ENCODE measurements at regions not wholly inside any gene's neighbourhood (a gene's known extent, or its start where the extent isn't known, plus 50 kb on each side); places are given as distances from the start of the nearest gene placed in this dataset.

DNA sequence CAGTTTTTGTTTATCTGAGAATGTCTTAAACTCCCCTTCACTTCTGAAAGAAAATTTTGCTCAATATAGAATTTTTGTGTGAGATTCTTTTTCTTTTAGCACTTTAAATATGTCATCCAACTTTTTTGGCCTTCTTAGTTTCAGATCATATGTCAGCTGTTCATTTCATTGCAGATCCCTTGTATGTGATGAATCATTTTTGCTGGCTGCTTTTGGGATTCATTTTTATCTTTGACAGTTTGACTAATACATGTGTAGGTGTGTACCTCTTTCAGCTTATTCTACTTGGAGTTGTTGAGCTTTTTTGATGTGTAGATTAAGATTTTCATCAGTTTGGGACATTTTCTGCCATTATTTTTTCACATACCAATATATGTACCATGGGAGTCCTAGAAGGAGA lies 156.8 kb downstream of the FASLG start:
- no peak for ATAC-seq
- TF ChIP-seq, protein P1, sequence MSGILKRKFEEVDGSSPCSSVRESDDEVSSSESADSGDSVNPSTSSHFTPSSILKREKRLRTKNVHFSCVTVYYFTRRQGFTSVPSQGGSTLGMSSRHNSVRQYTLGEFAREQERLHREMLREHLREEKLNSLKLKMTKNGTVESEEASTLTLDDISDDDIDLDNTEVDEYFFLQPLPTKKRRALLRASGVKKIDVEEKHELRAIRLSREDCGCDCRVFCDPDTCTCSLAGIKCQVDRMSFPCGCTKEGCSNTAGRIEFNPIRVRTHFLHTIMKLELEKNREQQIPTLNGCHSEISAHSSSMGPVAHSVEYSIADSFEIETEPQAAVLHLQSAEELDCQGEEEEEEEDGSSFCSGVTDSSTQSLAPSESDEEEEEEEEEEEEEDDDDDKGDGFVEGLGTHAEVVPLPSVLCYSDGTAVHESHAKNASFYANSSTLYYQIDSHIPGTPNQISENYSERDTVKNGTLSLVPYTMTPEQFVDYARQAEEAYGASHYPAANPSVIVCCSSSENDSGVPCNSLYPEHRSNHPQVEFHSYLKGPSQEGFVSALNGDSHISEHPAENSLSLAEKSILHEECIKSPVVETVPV (CRISPR knock-in tag; IDR thresholded peaks at IDR 0.05), result no peak
- no peak for TF ChIP-seq TCF4 (CRISPR knock-in tag; IDR thresholded peaks at IDR 0.05; ENCODE audit: borderline replicate concordance)
- no peak for TF ChIP-seq ARNTL (CRISPR knock-in tag; IDR thresholded peaks at IDR 0.05; ENCODE audit: borderline replicate concordance, low read depth)
- TF ChIP-seq, protein P2, sequence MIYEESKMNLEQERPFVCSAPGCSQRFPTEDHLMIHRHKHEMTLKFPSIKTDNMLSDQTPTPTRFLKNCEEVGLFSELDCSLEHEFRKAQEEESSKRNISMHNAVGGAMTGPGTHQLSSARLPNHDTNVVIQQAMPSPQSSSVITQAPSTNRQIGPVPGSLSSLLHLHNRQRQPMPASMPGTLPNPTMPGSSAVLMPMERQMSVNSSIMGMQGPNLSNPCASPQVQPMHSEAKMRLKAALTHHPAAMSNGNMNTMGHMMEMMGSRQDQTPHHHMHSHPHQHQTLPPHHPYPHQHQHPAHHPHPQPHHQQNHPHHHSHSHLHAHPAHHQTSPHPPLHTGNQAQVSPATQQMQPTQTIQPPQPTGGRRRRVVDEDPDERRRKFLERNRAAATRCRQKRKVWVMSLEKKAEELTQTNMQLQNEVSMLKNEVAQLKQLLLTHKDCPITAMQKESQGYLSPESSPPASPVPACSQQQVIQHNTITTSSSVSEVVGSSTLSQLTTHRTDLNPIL (CRISPR knock-in tag; IDR thresholded peaks at IDR 0.05; ENCODE audit: low read depth), result no peak
- TF ChIP-seq ISL1 (CRISPR knock-in tag; IDR thresholded peaks at IDR 0.05), result no peak
- TF ChIP-seq, protein P3, sequence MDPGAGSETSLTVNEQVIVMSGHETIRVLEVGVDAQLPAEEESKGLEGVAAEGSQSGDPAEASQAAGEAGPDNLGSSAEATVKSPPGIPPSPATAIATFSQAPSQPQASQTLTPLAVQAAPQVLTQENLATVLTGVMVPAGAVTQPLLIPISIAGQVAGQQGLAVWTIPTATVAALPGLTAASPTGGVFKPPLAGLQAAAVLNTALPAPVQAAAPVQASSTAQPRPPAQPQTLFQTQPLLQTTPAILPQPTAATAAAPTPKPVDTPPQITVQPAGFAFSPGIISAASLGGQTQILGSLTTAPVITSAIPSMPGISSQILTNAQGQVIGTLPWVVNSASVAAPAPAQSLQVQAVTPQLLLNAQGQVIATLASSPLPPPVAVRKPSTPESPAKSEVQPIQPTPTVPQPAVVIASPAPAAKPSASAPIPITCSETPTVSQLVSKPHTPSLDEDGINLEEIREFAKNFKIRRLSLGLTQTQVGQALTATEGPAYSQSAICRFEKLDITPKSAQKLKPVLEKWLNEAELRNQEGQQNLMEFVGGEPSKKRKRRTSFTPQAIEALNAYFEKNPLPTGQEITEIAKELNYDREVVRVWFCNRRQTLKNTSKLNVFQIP (CRISPR knock-in tag; IDR thresholded peaks at IDR 0.05; ENCODE audit: borderline replicate concordance, low read depth), result no peak
- no peak for TF ChIP-seq ZC3H10 (CRISPR knock-in tag; IDR thresholded peaks at IDR 0.05)
- TF ChIP-seq RARB (CRISPR knock-in tag; IDR thresholded peaks at IDR 0.05), result no peak
- TF ChIP-seq OSR1 (CRISPR knock-in tag; IDR thresholded peaks at IDR 0.05), result no peak
- TF ChIP-seq ZFP30 (CRISPR knock-in tag; IDR thresholded peaks at IDR 0.05), result no peak

DNA sequence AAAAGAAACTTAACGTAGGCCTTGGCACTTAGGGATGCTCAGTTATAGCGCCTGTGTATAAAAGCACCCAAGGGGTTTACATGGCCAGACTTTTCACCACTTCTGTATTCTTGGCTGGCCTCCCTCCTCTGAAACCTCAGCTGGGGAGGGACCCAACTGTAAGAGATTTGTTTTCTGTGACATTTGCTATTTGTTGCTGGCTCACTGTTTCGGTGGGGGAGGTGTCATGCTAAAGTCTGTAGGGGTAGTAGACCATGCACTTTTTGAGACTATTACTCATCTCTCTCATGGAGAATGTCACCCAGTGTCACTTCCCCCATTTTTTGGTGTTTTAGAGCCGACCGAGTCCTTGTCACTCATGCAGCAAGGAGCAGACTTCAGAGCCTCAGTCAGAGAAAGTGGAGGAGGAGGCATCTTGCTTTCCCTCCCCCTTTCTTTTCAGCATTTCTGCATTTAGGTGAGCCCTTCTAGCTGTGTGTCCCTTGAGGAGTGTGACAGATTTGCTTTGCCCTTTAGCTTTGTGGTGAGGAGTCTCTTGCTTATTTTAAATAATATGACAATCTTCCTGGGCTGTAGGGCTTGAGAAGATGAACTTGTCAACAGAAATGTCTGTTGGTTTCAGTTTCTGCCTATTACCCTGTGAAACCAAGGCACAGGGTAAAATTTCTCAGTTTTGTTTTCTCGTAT lies 160.1 kb downstream of the FASLG start:
- ATAC-seq, result no peak
- no peak for TF ChIP-seq BACH2 (CRISPR knock-in tag; IDR thresholded peaks at IDR 0.05; ENCODE audit: borderline replicate concordance)
- TF ChIP-seq ZFP30 (CRISPR knock-in tag; IDR thresholded peaks at IDR 0.05), result no peak
- TF ChIP-seq ISL1 (CRISPR knock-in tag; IDR thresholded peaks at IDR 0.05), result no peak
- no peak for TF ChIP-seq TCF4 (CRISPR knock-in tag; IDR thresholded peaks at IDR 0.05; ENCODE audit: borderline replicate concordance)
- TF ChIP-seq, protein P4, sequence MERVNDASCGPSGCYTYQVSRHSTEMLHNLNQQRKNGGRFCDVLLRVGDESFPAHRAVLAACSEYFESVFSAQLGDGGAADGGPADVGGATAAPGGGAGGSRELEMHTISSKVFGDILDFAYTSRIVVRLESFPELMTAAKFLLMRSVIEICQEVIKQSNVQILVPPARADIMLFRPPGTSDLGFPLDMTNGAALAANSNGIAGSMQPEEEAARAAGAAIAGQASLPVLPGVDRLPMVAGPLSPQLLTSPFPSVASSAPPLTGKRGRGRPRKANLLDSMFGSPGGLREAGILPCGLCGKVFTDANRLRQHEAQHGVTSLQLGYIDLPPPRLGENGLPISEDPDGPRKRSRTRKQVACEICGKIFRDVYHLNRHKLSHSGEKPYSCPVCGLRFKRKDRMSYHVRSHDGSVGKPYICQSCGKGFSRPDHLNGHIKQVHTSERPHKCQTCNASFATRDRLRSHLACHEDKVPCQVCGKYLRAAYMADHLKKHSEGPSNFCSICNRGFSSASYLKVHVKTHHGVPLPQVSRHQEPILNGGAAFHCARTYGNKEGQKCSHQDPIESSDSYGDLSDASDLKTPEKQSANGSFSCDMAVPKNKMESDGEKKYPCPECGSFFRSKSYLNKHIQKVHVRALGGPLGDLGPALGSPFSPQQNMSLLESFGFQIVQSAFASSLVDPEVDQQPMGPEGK (CRISPR knock-in tag; IDR thresholded peaks at IDR 0.05; ENCODE audit: borderline replicate concordance), result no peak
- no peak for TF ChIP-seq ESRRG (CRISPR knock-in tag; IDR thresholded peaks at IDR 0.05)
- TF ChIP-seq, protein P1 (CRISPR knock-in tag; IDR thresholded peaks at IDR 0.05), result no peak
- no peak for TF ChIP-seq OSR1 (CRISPR knock-in tag; IDR thresholded peaks at IDR 0.05)
- TF ChIP-seq, protein P3 (CRISPR knock-in tag; IDR thresholded peaks at IDR 0.05; ENCODE audit: borderline replicate concordance, low read depth), result no peak
- no peak for TF ChIP-seq ZFP3 (CRISPR knock-in tag; IDR thresholded peaks at IDR 0.05)
- TF ChIP-seq, protein P5, sequence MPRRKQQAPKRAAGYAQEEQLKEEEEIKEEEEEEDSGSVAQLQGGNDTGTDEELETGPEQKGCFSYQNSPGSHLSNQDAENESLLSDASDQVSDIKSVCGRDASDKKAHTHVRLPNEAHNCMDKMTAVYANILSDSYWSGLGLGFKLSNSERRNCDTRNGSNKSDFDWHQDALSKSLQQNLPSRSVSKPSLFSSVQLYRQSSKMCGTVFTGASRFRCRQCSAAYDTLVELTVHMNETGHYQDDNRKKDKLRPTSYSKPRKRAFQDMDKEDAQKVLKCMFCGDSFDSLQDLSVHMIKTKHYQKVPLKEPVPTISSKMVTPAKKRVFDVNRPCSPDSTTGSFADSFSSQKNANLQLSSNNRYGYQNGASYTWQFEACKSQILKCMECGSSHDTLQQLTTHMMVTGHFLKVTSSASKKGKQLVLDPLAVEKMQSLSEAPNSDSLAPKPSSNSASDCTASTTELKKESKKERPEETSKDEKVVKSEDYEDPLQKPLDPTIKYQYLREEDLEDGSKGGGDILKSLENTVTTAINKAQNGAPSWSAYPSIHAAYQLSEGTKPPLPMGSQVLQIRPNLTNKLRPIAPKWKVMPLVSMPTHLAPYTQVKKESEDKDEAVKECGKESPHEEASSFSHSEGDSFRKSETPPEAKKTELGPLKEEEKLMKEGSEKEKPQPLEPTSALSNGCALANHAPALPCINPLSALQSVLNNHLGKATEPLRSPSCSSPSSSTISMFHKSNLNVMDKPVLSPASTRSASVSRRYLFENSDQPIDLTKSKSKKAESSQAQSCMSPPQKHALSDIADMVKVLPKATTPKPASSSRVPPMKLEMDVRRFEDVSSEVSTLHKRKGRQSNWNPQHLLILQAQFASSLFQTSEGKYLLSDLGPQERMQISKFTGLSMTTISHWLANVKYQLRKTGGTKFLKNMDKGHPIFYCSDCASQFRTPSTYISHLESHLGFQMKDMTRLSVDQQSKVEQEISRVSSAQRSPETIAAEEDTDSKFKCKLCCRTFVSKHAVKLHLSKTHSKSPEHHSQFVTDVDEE (CRISPR knock-in tag; IDR thresholded peaks at IDR 0.05), result no peak
- TF ChIP-seq CSDC2 (CRISPR knock-in tag; IDR thresholded peaks at IDR 0.05), result no peak
- no peak for TF ChIP-seq PPARA (CRISPR knock-in tag; IDR thresholded peaks at IDR 0.05; ENCODE audit: borderline replicate concordance)
- TF ChIP-seq SNAI2 (CRISPR knock-in tag; IDR thresholded peaks at IDR 0.05), result no peak
- TF ChIP-seq GLIS3 (CRISPR knock-in tag; IDR thresholded peaks at IDR 0.05), result no peak
